ENCODE measurements at regions not wholly inside any gene's neighbourhood (a gene's known extent, or its start where the extent isn't known, plus 50 kb on each side); places are given as distances from the start of the nearest gene placed in this dataset.

DNA sequence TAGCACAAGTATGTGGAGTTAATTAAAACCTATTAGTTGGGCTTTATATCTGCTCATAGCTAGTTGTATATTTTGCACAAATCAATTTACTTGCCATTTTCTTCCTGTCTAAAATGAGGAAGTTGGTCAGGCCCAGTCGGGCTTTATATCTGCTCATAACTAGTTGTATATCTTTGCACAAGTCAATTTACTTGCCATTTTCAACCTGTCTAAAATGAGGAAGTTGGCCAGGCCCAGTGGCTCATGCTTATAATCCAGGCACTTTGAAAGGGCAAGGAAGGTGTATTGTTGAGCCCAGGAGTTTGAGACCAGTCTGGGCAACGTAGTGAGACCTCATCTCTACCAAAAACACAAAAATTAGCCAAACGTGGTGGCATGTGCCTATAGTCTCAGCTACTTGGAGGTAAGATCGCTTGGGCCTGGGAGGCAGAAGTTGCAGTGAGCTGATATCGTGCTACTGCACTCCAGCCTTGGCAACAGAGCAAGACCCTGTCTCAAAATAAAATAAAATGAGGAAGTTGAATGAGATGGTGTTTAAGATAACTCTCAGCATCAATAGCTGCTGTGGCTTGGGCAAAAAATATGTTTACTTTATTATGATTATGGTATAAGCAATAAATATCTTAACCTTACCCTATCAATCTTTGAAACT is 1558.6 kb upstream of the RAG2 start:
- TF ChIP-seq HNRNPH1 (optimal IDR thresholded peaks at IDR 0.05; ENCODE audit: low read depth, low read length) (no peak), EP300 (IDR thresholded peaks at IDR 0.05; ENCODE audit: low read depth in 2 of 2, low read length in 2 of 2) (no peak), EP300 (CRISPR knock-in tag; IDR thresholded peaks at IDR 0.05; ENCODE audit: borderline replicate concordance) (no peak), GABPA (IDR thresholded peaks at IDR 0.05; ENCODE audit: low read depth, low read length) (no peak), GABPA (CRISPR knock-in tag; IDR thresholded peaks at IDR 0.05; ENCODE audit: low read depth) (no peak), MBNL3 (CRISPR knock-in tag; conservative IDR thresholded peaks at IDR 0.05) (no peak), CTCF (CRISPR knock-in tag; IDR thresholded peaks at IDR 0.05) (no peak), CEBPB (IDR thresholded peaks at IDR 0.05; ENCODE audit: borderline replicate concordance, low read depth, low read length) (no peak), ZNF768 (CRISPR knock-in tag; IDR thresholded peaks at IDR 0.05) (no peak), DMAP1 (CRISPR knock-in tag; IDR thresholded peaks at IDR 0.05) (no peak), ETV6 (CRISPR knock-in tag; conservative IDR thresholded peaks at IDR 0.05) (no peak), BCL3 (CRISPR knock-in tag; IDR thresholded peaks at IDR 0.05) (no peak), ZBTB7A (CRISPR knock-in tag; IDR thresholded peaks at IDR 0.05) (no peak)

All from HepG2 (cell line).